ENCODE measurements at regions not wholly inside any gene's neighbourhood (a gene's known extent, or its start where the extent isn't known, plus 50 kb on each side); places are given as distances from the start of the nearest gene placed in this dataset.

DNA sequence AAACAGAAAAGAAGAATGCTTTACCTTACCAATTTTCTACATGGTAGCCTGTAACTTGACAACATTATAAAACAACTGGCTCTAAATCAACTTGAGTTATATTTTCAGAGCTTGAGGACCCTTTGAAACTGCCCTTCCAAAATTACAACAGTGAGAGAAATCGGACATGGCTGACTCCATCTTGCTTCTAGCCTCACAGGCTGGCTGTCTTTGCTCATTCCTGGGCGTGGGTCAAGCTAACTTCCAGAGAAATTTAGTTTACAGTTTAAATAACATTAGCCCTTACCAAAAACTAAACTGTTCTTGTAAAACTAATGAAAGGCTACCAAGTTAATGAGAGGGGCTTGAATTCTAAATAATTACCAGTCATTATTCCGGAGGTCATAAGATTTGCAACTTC, 183.4 kb downstream of the AKR1D1 start:
- TF ChIP-seq CTCF (IDR thresholded peaks at IDR 0.05) (no peak), EZH2 (IDR thresholded peaks at IDR 0.05; ENCODE audit: borderline replicate concordance, insufficient read depth, low read depth, low read length, poor library complexity, severe bottlenecking) (no peak)
